Calu3 (cell line): ENCODE measurements at regions not wholly inside any gene's neighbourhood (a gene's known extent, or its start where the extent isn't known, plus 50 kb on each side); places are given as distances from the start of the nearest gene placed in this dataset.

Source experiments
- BruUV-seq: library from RNA; stranded (reverse); fragments of 400-500 nt; replicated peaks from 2 replicates; lab custom pipeline; 2021; lab: Mats Ljungman, UMichigan
- CTCF ChIA-PET: fragments of 300-600 bp; sonication (Branson Sonifier 250); formaldehyde crosslinking; loops from one replicate; lab custom pipeline; 2022; ENCODE audit warnings: antibody characterized with exemption; lab: Charles Lee
- DNase-seq: peaks from one replicate; pipeline ENCODE4 v3.0.0; 2022
- H3K27ac Mint-ChIP-seq: one replicate; pipeline ENCODE4 v1.8.0; 2022; ENCODE audit warnings: mixed read lengths; ENCODE audit not compliant: unreplicated experiment
- H3K27me3 Mint-ChIP-seq: one replicate; pipeline ENCODE4 v1.8.0; 2022; ENCODE audit warnings: mixed read lengths; ENCODE audit not compliant: unreplicated experiment
- H3K36me3 Mint-ChIP-seq: one replicate; pipeline ENCODE4 v1.8.0; 2022; ENCODE audit warnings: mild to moderate bottlenecking, moderate library complexity, mixed read lengths; ENCODE audit not compliant: insufficient read depth, unreplicated experiment
- H3K4me1 Mint-ChIP-seq: one replicate; pipeline ENCODE4 v1.8.0; 2022; ENCODE audit warnings: mild to moderate bottlenecking, low read depth, mixed read lengths; ENCODE audit not compliant: unreplicated experiment
- H3K4me3 Mint-ChIP-seq: one replicate; pipeline ENCODE4 v1.8.0; 2022; ENCODE audit warnings: mild to moderate bottlenecking, low read depth, moderate library complexity, mixed read lengths; ENCODE audit not compliant: unreplicated experiment
- H3K9me3 Mint-ChIP-seq: one replicate; pipeline ENCODE4 v1.8.0; 2022; ENCODE audit warnings: low read depth, mixed read lengths; ENCODE audit not compliant: unreplicated experiment
- CTCF ChIP-seq: fragments of 200-600 bp; IDR thresholded peaks from one replicate; pipeline ENCODE4 v1.8.0; 2022; ENCODE audit warnings: antibody characterized with exemption; ENCODE audit not compliant: unreplicated experiment
- intact Hi-C: fragments of 100-400 bp; cut with micrococcal nuclease; formaldehyde crosslinking; loops from one replicate; pipeline ENCODE4 v1.10.0; 2022; ENCODE audit not compliant: unreplicated experiment

- intact Hi-C loops, result no loop called here
- Mint-ChIP-seq H3K9me3 (no peaks in the 10 kb centered on the region), H3K27me3 (no peaks in the 10 kb centered on the region), H3K4me3 (no peak overlapping the region), H3K27ac (no peak overlapping the region), H3K4me1 (peaks cover 7% of the 10 kb centered on the region), H3K36me3 (no peaks in the 10 kb centered on the region)
- CTCF ChIA-PET, result no interaction called here
- no peak for TF ChIP-seq CTCF
- DNase-seq, result no peak
- BruUV-seq, result no TSS peak
Observed at GRCh38 chr2:145593280-145593679, 1073.4 kb upstream of the ZEB2 start.

GRCh38 chr2:145592361-145592760 is 1072.4 kb upstream of the ZEB2 start:
- TF ChIP-seq CTCF, result no peak
- Mint-ChIP-seq H3K27me3 (no peaks in the 10 kb centered on the region), H3K36me3 (no peaks in the 10 kb centered on the region), H3K27ac (no peak overlapping the region), H3K4me1 (peaks cover 7% of the 10 kb centered on the region), H3K4me3 (no peak overlapping the region), H3K9me3 (no peaks in the 10 kb centered on the region)
- CTCF ChIA-PET, result no interaction called here
- BruUV-seq, result no TSS peak
- intact Hi-C loops, result no loop called here
- DNase-seq, result no peak

GRCh38 chr2:145591109-145591809 is 1071.3 kb upstream of the ZEB2 start:
- H3K27me3 Mint-ChIP-seq, result no peaks in the 10 kb centered on the region
- BruUV-seq, result no TSS peak
- no peak overlapping the region for H3K27ac Mint-ChIP-seq
- no peak for DNase-seq
- H3K4me1 Mint-ChIP-seq, result peaks cover 7% of the 10 kb centered on the region
- CTCF ChIA-PET, result no interaction called here
- intact Hi-C loops, result no loop called here
- H3K36me3 Mint-ChIP-seq, result no peaks in the 10 kb centered on the region
- no peaks in the 10 kb centered on the region for H3K9me3 Mint-ChIP-seq
- no peak overlapping the region for H3K4me3 Mint-ChIP-seq
- no peak for TF ChIP-seq CTCF

- DNase-seq, result no peak
- intact Hi-C loops, result no loop called here
- Mint-ChIP-seq H3K36me3 (no peaks in the 10 kb centered on the region), H3K27me3 (no peaks in the 10 kb centered on the region), H3K4me3 (no peak overlapping the region), H3K4me1 (peaks cover 7% of the 10 kb centered on the region), H3K9me3 (no peaks in the 10 kb centered on the region), H3K27ac (no peak overlapping the region)
- BruUV-seq, result no TSS peak
- CTCF ChIA-PET, result no interaction called here
- no peak for TF ChIP-seq CTCF
Observed at GRCh38 chr2:145587922-145588321, 1068.0 kb upstream of the ZEB2 start.
